ENCODE measurements at regions not wholly inside any gene's neighbourhood (a gene's known extent, or its start where the extent isn't known, plus 50 kb on each side); places are given as distances from the start of the nearest gene placed in this dataset.
A peak's percentile ranks its signal among the peaks of the same experiment; 100 is the strongest.
"Not testable (repeated sequence)": the region's sequence is repeated elsewhere in the genome, so short reads cannot be mapped to it uniquely, and the experiment has no call there.

GRCh38 chr12:59059088-59059935 is 139.0 kb upstream of the LRIG3 start:
- no peak overlapping the region for H3K27ac Mint-ChIP-seq
- H3K27me3 Mint-ChIP-seq = no peaks in the 10 kb centered on the region
- no peaks in the 10 kb centered on the region for H3K4me1 Mint-ChIP-seq (ENCODE audit: unreplicated experiment)
- H3K36me3 Mint-ChIP-seq = no peaks in the 10 kb centered on the region
- H3K9me3 Mint-ChIP-seq = no peaks in the 10 kb centered on the region
- DNase-seq (ENCODE audit: extremely low spot score, unreplicated experiment) = no peak
- H3K4me3 Mint-ChIP-seq = no peak overlapping the region
- no peak for TF ChIP-seq CTCF (conservative IDR thresholded peaks at IDR 0.05)

- Mint-ChIP-seq H3K9me3 (no peaks in the 10 kb centered on the region), H3K4me1 (ENCODE audit: unreplicated experiment) (no peaks in the 10 kb centered on the region), H3K27me3 (no peaks in the 10 kb centered on the region), H3K4me3 (no peak overlapping the region), H3K27ac (no peak overlapping the region), H3K36me3 (no peaks in the 10 kb centered on the region)
- no peak for TF ChIP-seq CTCF (conservative IDR thresholded peaks at IDR 0.05)
- no peak for DNase-seq (ENCODE audit: extremely low spot score, unreplicated experiment)
These were observed 136.7 kb upstream of the LRIG3 start for GRCh38 chr12:59056966-59057365.

- TF ChIP-seq CTCF (conservative IDR thresholded peaks at IDR 0.05) = no peak
- no peak for DNase-seq (ENCODE audit: extremely low spot score, unreplicated experiment)
- Mint-ChIP-seq H3K9me3 (no peaks in the 10 kb centered on the region), H3K27ac (peak overlapping the region; percentile 3), H3K4me1 (ENCODE audit: unreplicated experiment) (no peaks in the 10 kb centered on the region), H3K27me3 (no peaks in the 10 kb centered on the region), H3K4me3 (no peak overlapping the region), H3K36me3 (no peaks in the 10 kb centered on the region)
These were observed 135.0 kb upstream of the LRIG3 start for GRCh38 chr12:59055204-59055860.

GRCh38 chr12:59053266-59053899 is 133.1 kb upstream of the LRIG3 start:
- H3K27me3 Mint-ChIP-seq; DNase-seq (ENCODE audit: extremely low spot score, unreplicated experiment); H3K4me1 Mint-ChIP-seq (ENCODE audit: unreplicated experiment); H3K27ac Mint-ChIP-seq; H3K4me3 Mint-ChIP-seq; H3K9me3 Mint-ChIP-seq; H3K36me3 Mint-ChIP-seq: not testable (repeated sequence)

GRCh38 chr12:59046763-59047534 is 126.6 kb upstream of the LRIG3 start:
- Mint-ChIP-seq H3K36me3 (no peaks in the 10 kb centered on the region), H3K27me3 (no peaks in the 10 kb centered on the region), H3K27ac (no peak overlapping the region), H3K4me1 (ENCODE audit: unreplicated experiment) (peaks cover 2% of the 10 kb centered on the region), H3K4me3 (no peak overlapping the region), H3K9me3 (no peaks in the 10 kb centered on the region)
- no peak for TF ChIP-seq CTCF (conservative IDR thresholded peaks at IDR 0.05)
- no peak for DNase-seq (ENCODE audit: extremely low spot score, unreplicated experiment)
